ENCODE measurements at regions not wholly inside any gene's neighbourhood (a gene's known extent, or its start where the extent isn't known, plus 50 kb on each side); places are given as distances from the start of the nearest gene placed in this dataset.
"Not testable (repeated sequence)": the region's sequence is repeated elsewhere in the genome, so short reads cannot be mapped to it uniquely, and the experiment has no call there.

- not testable (repeated sequence) for H3K27ac ChIP-seq (ENCODE audit: insufficient read depth, low read depth, low read length, poor library complexity, severe bottlenecking)
These were observed 56.9 kb upstream of the NBPF20 start for GRCh38 chr1:145482214-145482860.

GRCh38 chr1:145475962-145476361 is 50.6 kb upstream of the NBPF20 start:
- H3K36me3 ChIP-seq (ENCODE audit: control insufficient read depth, insufficient read depth, low read length); H3K4me1 ChIP-seq (ENCODE audit: control insufficient read depth, insufficient read depth, low read length); H3K27ac ChIP-seq (ENCODE audit: insufficient read depth, low read depth, low read length, poor library complexity, severe bottlenecking); H3K9me3 ChIP-seq (ENCODE audit: control insufficient read depth, low read length): not testable (repeated sequence)
- Histone ChIP-seq H3K4me3 (ENCODE audit: insufficient read depth, low read depth, low read length) (peak overlapping the region; percentile 35), H3K27me3 (ENCODE audit: control insufficient read depth, insufficient read depth, low read length, poor library complexity, severe bottlenecking) (peaks cover 14% of the 10 kb centered on the region)
- WGBS, 2 experiments, result 0 to 1% methylated on average over 20 of the region's 25 CpGs

More at GRCh38 chr1:145482214-145482860, 56.9 kb upstream of the NBPF20 start:
- H3K4me1 ChIP-seq (ENCODE audit: control insufficient read depth, insufficient read depth, low read length); H3K36me3 ChIP-seq (ENCODE audit: control insufficient read depth, insufficient read depth, low read length); H3K9me3 ChIP-seq (ENCODE audit: control insufficient read depth, low read length); H3K4me3 ChIP-seq (ENCODE audit: insufficient read depth, low read depth, low read length): not testable (repeated sequence)
- WGBS, 2 experiments, result 53 to 65% methylated on average over 6 to 7 of the region's 8 CpGs
- peaks cover 15% of the 10 kb centered on the region for H3K27me3 ChIP-seq (ENCODE audit: control insufficient read depth, insufficient read depth, low read length, poor library complexity, severe bottlenecking)

- Histone ChIP-seq H3K4me3 (ENCODE audit: insufficient read depth, low read depth, low read length) (peak overlapping the region; percentile 35), H3K27me3 (ENCODE audit: control insufficient read depth, insufficient read depth, low read length, poor library complexity, severe bottlenecking) (peaks cover 14% of the 10 kb centered on the region)
- H3K4me1 ChIP-seq (ENCODE audit: control insufficient read depth, insufficient read depth, low read length); H3K36me3 ChIP-seq (ENCODE audit: control insufficient read depth, insufficient read depth, low read length); H3K9me3 ChIP-seq (ENCODE audit: control insufficient read depth, low read length); H3K27ac ChIP-seq (ENCODE audit: insufficient read depth, low read depth, low read length, poor library complexity, severe bottlenecking): not testable (repeated sequence)
- whole genome bisulfite sequencing, 2 experiments, result 1 to 3% methylated on average over 18 to 28 of the region's 41 CpGs
These were observed 50.0 kb upstream of the NBPF20 start for GRCh38 chr1:145475369-145475915.
